Prostate gland (tissue), 2 donors: ENCODE measurements at regions not wholly inside any gene's neighbourhood (a gene's known extent, or its start where the extent isn't known, plus 50 kb on each side); places are given as distances from the start of the nearest gene placed in this dataset.

Experiments used
- DNase-seq: peaks from one replicate; pipeline ENCODE4 v3.0.0-alpha.2; 2019; ENCODE audit warnings: low spot score
- H3K27ac ChIP-seq, 2 donors: fragments of 200-600 bp; sonication (generic); 2 replicates each; pipeline ENCODE4 v1.5.1; 2017 to 2019
- H3K27me3 ChIP-seq: fragments of 200-600 bp; sonication (generic); replicated peaks from 2 replicates; pipeline ENCODE4 v1.5.1; 2019; ENCODE audit not compliant: insufficient read depth
- H3K36me3 ChIP-seq, 2 donors: fragments of 200-600 bp; sonication (generic); 1 replicate in 1 of 2; 2 replicates in 1 of 2; pipeline versions ENCODE4 v1.5.1 to v1.8.1; 2017 to 2019
- H3K4me1 ChIP-seq: fragments of 200-600 bp; sonication (generic); replicated peaks from 2 replicates; pipeline ENCODE4 v1.5.1; 2019
- H3K4me3 ChIP-seq, 2 donors: fragments of 200-600 bp; sonication (generic); 2 replicates each; pipeline ENCODE4 v1.5.1; 2017 to 2019
- H3K9me3 ChIP-seq: fragments of 200-600 bp; sonication (generic); 2 replicates; pipeline ENCODE4 v1.5.1; 2017
- POLR2A ChIP-seq: fragments of 450-650 bp; IDR thresholded peaks from one replicate; pipeline ENCODE4 v1.6.1; 2016; ENCODE audit warnings: antibody characterized with exemption, mild to moderate bottlenecking
- POLR2AphosphoS5 ChIP-seq: sonication (generic); formaldehyde crosslinking; IDR thresholded peaks from one replicate; pipeline ENCODE4 v1.6.1; 2017; ENCODE audit warnings: antibody characterized with exemption
- whole genome bisulfite sequencing: methylation state at CpG from one replicate; pipeline ENCODE4 v1.1.5; 2018; 5-methylcytosine and 5-hydroxymethylcytosine counted together
- intact Hi-C: fragments of 100-400 bp; cut with DNase I; formaldehyde crosslinking; loops from one replicate; pipeline ENCODE4 v1.14.2; 2022
- TF ChIP-seq, protein P1 (sequence below), 4 experiments: fragments of 200-600 bp in 2 of 4; fragments of 450-650 bp in 2 of 4; sonication (generic) in 2 of 4; IDR thresholded peaks; 1 replicate in 3 of 4; 2 replicates in 1 of 4; pipeline ENCODE4 v1.5.1; 2016 to 2019; ENCODE audit warnings: antibody characterized with exemption in 4 of 4, mild to moderate bottlenecking in 2 of 4, moderate library complexity in 2 of 4

DNA sequence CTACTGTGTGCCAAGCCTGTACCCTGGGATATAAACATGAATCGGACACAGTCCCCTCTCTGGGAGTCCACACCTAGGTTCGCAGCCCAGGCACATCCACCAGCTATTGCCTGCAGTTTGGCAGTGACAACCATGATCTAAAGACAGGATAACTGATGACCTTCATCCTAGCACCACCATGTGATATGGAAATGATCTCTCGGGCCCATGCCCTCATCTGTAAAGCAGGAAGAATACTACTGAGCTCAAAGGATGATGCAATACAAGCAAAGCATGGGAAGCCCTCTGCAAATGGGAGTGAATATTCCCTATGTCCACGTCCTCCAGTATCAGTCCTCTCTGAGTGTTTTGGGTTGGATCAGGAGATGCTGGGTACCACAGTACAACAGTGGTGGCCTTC is 80.9 kb upstream of the MSX1 start:
- intact Hi-C loops: no loop called here
- H3K9me3 ChIP-seq: no peaks in the 10 kb centered on the region
- TF ChIP-seq POLR2AphosphoS5 (no peak), POLR2A (no peak)
- TF ChIP-seq, protein P1, sequence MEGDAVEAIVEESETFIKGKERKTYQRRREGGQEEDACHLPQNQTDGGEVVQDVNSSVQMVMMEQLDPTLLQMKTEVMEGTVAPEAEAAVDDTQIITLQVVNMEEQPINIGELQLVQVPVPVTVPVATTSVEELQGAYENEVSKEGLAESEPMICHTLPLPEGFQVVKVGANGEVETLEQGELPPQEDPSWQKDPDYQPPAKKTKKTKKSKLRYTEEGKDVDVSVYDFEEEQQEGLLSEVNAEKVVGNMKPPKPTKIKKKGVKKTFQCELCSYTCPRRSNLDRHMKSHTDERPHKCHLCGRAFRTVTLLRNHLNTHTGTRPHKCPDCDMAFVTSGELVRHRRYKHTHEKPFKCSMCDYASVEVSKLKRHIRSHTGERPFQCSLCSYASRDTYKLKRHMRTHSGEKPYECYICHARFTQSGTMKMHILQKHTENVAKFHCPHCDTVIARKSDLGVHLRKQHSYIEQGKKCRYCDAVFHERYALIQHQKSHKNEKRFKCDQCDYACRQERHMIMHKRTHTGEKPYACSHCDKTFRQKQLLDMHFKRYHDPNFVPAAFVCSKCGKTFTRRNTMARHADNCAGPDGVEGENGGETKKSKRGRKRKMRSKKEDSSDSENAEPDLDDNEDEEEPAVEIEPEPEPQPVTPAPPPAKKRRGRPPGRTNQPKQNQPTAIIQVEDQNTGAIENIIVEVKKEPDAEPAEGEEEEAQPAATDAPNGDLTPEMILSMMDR (IDR thresholded peaks at IDR 0.05): no peak
- no peak overlapping the region for H3K4me3 ChIP-seq
- H3K27ac ChIP-seq: no peak overlapping the region
- no peaks in the 10 kb centered on the region for H3K4me1 ChIP-seq
- DNase-seq: no peak
- no peaks in the 10 kb centered on the region for H3K36me3 ChIP-seq
- WGBS: 94% methylated on average over 4 of the region's 4 CpGs
- no peaks in the 10 kb centered on the region for H3K27me3 ChIP-seq

DNA sequence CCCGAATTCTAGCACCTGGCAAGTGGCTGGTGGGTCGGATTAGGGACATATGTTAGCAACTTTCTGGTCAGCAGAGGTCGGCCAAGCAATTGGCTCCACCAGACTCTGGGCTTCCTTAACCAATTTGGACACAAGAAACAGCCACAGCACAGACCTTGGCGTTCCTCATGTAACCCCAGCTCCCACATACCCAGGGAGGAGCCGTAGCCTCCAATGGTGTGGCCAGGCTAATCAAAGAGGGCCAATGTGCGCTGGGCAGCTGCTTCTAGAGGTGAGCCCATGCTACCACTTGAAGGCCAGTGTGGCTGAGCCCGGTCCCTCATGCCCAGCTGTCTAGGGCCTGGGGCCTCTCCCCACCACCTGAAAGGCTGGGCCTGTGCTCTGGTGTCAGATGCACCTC is 82.5 kb upstream of the MSX1 start:
- 96% methylated on average over 7 of the region's 7 CpGs for WGBS
- Histone ChIP-seq H3K4me3 (no peak overlapping the region), H3K9me3 (no peaks in the 10 kb centered on the region), H3K27me3 (no peaks in the 10 kb centered on the region), H3K36me3 (no peaks in the 10 kb centered on the region), H3K27ac (no peak overlapping the region), H3K4me1 (no peaks in the 10 kb centered on the region)
- intact Hi-C loops: no loop called here
- TF ChIP-seq, protein P1 (IDR thresholded peaks at IDR 0.05): no peak
- TF ChIP-seq POLR2AphosphoS5: no peak
- TF ChIP-seq POLR2A: no peak
- DNase-seq: no peak

DNA sequence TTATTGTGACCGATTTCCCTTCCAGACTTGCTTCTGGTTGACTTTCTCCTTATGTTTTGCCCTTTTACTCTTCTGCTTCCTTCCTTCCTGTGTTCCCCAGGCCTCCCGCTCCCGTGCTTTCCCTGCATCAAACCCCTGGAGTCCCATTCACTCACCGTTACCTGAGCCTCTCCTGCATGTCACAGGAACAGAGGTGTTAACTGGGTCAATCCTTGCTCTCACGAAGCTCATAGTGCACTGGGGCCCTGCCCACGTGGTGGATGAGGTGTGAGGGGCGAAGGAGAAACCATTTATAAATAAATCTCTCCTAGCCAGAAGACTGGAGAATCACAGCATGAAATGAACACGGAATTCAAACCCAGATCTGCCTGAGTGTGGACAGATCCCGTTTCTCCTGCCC is 83.1 kb upstream of the MSX1 start:
- 85% methylated on average over 9 of the region's 9 CpGs for WGBS
- intact Hi-C loops: no loop called here
- TF ChIP-seq POLR2A: no peak
- TF ChIP-seq, protein P1 (IDR thresholded peaks at IDR 0.05): no peak
- TF ChIP-seq POLR2AphosphoS5: no peak

DNA sequence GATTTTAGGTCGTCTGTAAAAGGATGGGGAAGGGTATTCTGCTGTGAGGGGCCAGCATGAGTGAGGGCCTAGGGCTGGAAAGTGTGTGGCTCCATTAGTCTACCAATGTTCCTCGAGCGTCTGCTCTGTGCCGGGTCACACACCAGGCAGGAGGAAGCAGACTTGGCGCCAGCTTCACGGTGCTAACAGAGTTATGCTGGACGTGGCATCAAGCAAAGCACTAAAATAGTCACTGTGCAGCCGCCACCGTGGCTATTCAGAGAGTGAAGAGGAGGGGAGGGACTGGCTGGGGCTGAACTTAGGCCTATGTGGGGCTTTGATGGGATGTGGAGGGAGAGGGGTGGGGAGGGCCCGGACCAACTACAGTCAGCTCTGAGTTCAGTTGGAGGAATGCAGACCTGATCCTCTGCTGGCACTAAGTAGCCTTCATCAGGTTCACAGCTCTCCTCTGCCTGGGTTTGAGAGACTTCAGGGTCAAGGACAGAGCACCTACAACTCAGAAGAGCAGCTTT is 83.9 kb upstream of the MSX1 start:
- no peak for DNase-seq
- intact Hi-C loops: no loop called here

More for the DNA sequence above, 83.1 kb upstream of the MSX1 start:
- H3K4me1 ChIP-seq: no peaks in the 10 kb centered on the region
- H3K27ac ChIP-seq: no peak overlapping the region
- H3K36me3 ChIP-seq: no peaks in the 10 kb centered on the region
- H3K9me3 ChIP-seq: no peaks in the 10 kb centered on the region
- no peak for DNase-seq
- no peak overlapping the region for H3K4me3 ChIP-seq
- no peaks in the 10 kb centered on the region for H3K27me3 ChIP-seq

DNA sequence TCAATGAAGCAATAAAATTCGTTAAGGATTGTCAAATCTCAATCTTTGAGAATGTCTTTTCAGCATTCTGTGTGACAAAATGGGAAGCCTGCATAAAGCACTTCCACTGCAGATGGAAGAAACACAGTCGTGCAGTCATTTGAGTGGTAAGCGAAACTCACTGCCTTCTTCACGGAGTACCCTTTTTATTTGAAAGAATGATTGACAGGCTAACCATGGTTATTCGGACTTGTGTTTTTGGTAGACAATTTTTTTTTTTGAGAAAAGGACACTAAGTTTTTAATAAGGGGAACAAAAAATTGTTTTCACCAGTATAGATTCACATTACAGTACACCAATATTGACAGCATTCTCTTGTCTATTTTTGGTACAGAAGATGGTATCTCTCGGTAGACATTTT is 86.9 kb upstream of the MSX1 start:
- H3K9me3 ChIP-seq: no peaks in the 10 kb centered on the region
- H3K4me3 ChIP-seq: no peak overlapping the region
- H3K4me1 ChIP-seq: no peaks in the 10 kb centered on the region
- DNase-seq: no peak
- WGBS: 72% methylated on average over 6 of the region's 6 CpGs
- no peaks in the 10 kb centered on the region for H3K36me3 ChIP-seq
- no peak for TF ChIP-seq POLR2A
- no peak for TF ChIP-seq POLR2AphosphoS5
- TF ChIP-seq, protein P1 (IDR thresholded peaks at IDR 0.05): no peak
- no peaks in the 10 kb centered on the region for H3K27me3 ChIP-seq
- intact Hi-C loops: no loop called here
- no peak overlapping the region for H3K27ac ChIP-seq

More for the DNA sequence above, 83.9 kb upstream of the MSX1 start:
- TF ChIP-seq, protein P1 (IDR thresholded peaks at IDR 0.05): no peak
- TF ChIP-seq POLR2A (no peak), POLR2AphosphoS5 (no peak)
- H3K36me3 ChIP-seq: no peaks in the 10 kb centered on the region
- H3K27me3 ChIP-seq: no peaks in the 10 kb centered on the region
- H3K4me1 ChIP-seq: no peaks in the 10 kb centered on the region
- WGBS: 80% methylated on average over 10 of the region's 10 CpGs
- H3K9me3 ChIP-seq: no peaks in the 10 kb centered on the region
- no peak overlapping the region for H3K4me3 ChIP-seq
- H3K27ac ChIP-seq: no peak overlapping the region
